HCT116 (cell line): ENCODE measurements at regions not wholly inside any gene's neighbourhood (a gene's known extent, or its start where the extent isn't known, plus 50 kb on each side); places are given as distances from the start of the nearest gene placed in this dataset.
"Not testable (repeated sequence)": the region's sequence is repeated elsewhere in the genome, so short reads cannot be mapped to it uniquely, and the experiment has no call there.

Experiments
- CEBPB ChIP-seq: IDR thresholded peaks from 2 replicates; pipeline ENCODE4 v1.6.1; 2012; ENCODE audit warnings: low read depth
- EGR1 ChIP-seq: IDR thresholded peaks from 2 replicates; pipeline ENCODE4 v1.6.1; 2012; ENCODE audit warnings: low read depth
- POLR2A ChIP-seq: IDR thresholded peaks from 2 replicates; pipeline ENCODE4 v1.7.0; 2011; ENCODE audit warnings: borderline replicate concordance; ENCODE audit not compliant: insufficient read depth, insufficient read length; ENCODE audit errors: extremely low read depth
- POLR2AphosphoS5 ChIP-seq: IDR thresholded peaks from 2 replicates; pipeline ENCODE4 v1.6.1; 2011; ENCODE audit warnings: mild to moderate bottlenecking, low read depth, low read length, moderate library complexity
- RAD21 ChIP-seq: IDR thresholded peaks from 2 replicates; pipeline ENCODE4 v1.6.1; 2012; ENCODE audit warnings: low read depth, mild to moderate bottlenecking
- YY1 ChIP-seq: IDR thresholded peaks from 2 replicates; pipeline ENCODE4 v1.6.1; 2011; ENCODE audit warnings: low read length, low read depth, moderate library complexity, mild to moderate bottlenecking; ENCODE audit not compliant: insufficient replicate concordance; ENCODE audit errors: extremely low read depth
- TF ChIP-seq, protein P1 (sequence below), 3 experiments: fragments of 200-600 bp in 1 of 3; sonication (generic) in 1 of 3; IDR thresholded peaks in 2 of 3; conservative IDR thresholded peaks in 1 of 3; 2 replicates each; pipeline ENCODE4 v1.5.1; 2012 to 2017; ENCODE audit warnings: low read depth in 2 of 3, low read length in 2 of 3, antibody characterized with exemption in 1 of 3, borderline replicate concordance in 1 of 3, control low read depth in 1 of 3, mild to moderate bottlenecking in 1 of 3, mixed read lengths in 1 of 3, mixed run types in 1 of 3, moderate library complexity in 1 of 3; ENCODE audit not compliant: insufficient read depth in 1 of 3
- TF ChIP-seq, protein P2 (sequence below): IDR thresholded peaks from 2 replicates; pipeline ENCODE4 v1.6.1; 2012; ENCODE audit warnings: low read depth
- TF ChIP-seq, protein P3 (sequence below): IDR thresholded peaks from 2 replicates; pipeline ENCODE4 v1.6.1; 2011; ENCODE audit warnings: mild to moderate bottlenecking, low read length, moderate library complexity; ENCODE audit not compliant: insufficient replicate concordance; ENCODE audit errors: extremely low read depth

DNA sequence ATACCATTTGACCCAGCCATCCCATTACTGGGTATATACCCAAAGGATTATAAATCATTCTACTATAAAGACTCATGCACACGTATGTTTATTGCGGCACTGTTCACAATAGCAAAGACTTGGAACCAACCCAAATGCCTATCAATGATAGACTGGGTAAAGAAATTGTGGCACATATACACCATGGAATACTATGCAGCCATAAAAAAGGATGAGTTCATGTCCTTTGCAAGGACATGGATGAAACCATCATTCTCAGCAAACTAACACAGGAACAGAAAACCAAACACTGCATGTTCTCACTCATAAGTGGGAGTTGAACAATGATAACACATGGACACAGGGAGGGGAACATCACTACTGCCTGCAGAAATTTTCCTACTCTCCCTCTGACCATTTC is 90.0 kb downstream of the HLX start:
- TF ChIP-seq POLR2A, POLR2AphosphoS5, EGR1, RAD21, YY1, CEBPB: not testable (repeated sequence)
- TF ChIP-seq, protein P1, sequence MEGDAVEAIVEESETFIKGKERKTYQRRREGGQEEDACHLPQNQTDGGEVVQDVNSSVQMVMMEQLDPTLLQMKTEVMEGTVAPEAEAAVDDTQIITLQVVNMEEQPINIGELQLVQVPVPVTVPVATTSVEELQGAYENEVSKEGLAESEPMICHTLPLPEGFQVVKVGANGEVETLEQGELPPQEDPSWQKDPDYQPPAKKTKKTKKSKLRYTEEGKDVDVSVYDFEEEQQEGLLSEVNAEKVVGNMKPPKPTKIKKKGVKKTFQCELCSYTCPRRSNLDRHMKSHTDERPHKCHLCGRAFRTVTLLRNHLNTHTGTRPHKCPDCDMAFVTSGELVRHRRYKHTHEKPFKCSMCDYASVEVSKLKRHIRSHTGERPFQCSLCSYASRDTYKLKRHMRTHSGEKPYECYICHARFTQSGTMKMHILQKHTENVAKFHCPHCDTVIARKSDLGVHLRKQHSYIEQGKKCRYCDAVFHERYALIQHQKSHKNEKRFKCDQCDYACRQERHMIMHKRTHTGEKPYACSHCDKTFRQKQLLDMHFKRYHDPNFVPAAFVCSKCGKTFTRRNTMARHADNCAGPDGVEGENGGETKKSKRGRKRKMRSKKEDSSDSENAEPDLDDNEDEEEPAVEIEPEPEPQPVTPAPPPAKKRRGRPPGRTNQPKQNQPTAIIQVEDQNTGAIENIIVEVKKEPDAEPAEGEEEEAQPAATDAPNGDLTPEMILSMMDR (IDR thresholded peaks at IDR 0.05 in 2 of 3, conservative IDR thresholded peaks at IDR 0.05 in 1 of 3; ENCODE audit: borderline replicate concordance in 1 of 3, insufficient read depth in 1 of 3, low read depth in 2 of 3, low read length in 2 of 3), result not testable (repeated sequence)
- TF ChIP-seq, protein P2, sequence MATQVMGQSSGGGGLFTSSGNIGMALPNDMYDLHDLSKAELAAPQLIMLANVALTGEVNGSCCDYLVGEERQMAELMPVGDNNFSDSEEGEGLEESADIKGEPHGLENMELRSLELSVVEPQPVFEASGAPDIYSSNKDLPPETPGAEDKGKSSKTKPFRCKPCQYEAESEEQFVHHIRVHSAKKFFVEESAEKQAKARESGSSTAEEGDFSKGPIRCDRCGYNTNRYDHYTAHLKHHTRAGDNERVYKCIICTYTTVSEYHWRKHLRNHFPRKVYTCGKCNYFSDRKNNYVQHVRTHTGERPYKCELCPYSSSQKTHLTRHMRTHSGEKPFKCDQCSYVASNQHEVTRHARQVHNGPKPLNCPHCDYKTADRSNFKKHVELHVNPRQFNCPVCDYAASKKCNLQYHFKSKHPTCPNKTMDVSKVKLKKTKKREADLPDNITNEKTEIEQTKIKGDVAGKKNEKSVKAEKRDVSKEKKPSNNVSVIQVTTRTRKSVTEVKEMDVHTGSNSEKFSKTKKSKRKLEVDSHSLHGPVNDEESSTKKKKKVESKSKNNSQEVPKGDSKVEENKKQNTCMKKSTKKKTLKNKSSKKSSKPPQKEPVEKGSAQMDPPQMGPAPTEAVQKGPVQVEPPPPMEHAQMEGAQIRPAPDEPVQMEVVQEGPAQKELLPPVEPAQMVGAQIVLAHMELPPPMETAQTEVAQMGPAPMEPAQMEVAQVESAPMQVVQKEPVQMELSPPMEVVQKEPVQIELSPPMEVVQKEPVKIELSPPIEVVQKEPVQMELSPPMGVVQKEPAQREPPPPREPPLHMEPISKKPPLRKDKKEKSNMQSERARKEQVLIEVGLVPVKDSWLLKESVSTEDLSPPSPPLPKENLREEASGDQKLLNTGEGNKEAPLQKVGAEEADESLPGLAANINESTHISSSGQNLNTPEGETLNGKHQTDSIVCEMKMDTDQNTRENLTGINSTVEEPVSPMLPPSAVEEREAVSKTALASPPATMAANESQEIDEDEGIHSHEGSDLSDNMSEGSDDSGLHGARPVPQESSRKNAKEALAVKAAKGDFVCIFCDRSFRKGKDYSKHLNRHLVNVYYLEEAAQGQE, result not testable (repeated sequence)
- TF ChIP-seq, protein P3, sequence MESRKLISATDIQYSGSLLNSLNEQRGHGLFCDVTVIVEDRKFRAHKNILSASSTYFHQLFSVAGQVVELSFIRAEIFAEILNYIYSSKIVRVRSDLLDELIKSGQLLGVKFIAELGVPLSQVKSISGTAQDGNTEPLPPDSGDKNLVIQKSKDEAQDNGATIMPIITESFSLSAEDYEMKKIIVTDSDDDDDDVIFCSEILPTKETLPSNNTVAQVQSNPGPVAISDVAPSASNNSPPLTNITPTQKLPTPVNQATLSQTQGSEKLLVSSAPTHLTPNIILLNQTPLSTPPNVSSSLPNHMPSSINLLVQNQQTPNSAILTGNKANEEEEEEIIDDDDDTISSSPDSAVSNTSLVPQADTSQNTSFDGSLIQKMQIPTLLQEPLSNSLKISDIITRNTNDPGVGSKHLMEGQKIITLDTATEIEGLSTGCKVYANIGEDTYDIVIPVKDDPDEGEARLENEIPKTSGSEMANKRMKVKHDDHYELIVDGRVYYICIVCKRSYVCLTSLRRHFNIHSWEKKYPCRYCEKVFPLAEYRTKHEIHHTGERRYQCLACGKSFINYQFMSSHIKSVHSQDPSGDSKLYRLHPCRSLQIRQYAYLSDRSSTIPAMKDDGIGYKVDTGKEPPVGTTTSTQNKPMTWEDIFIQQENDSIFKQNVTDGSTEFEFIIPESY, result not testable (repeated sequence)
